Activated CD8-positive, alpha-beta memory T cell treated with anti-CD3 and anti-CD28 coated beads for 4 hours (primary cell): ENCODE measurements at regions not wholly inside any gene's neighbourhood (a gene's known extent, or its start where the extent isn't known, plus 50 kb on each side); places are given as distances from the start of the nearest gene placed in this dataset.

Experiments
- DNase-seq, 2 donors: peaks; one replicate each; pipeline ENCODE4 v3.0.0-alpha.2; 2020; ENCODE audit warnings: low read depth in 2 of 2

DNA sequence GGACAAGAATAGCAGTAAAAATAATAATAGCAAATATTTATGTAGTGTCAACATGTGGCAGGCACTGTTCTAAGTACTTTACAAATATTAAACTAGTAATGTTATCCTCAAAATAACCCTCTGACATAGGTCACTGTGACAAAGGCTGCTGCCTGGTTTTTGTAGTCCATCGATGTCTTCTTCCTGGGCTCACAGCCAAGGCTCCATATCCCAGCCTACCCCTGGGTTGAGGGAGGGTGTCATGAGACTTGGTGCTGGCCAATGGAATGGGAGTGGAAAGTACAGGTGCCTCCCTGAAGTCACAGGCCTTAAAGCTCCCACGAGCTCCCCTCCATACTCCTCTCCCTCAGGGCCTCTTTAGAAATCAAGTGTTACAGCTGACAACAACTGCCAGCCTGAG lies 159.3 kb downstream of the CYRIA start:
- DNase-seq: no peak

DNA sequence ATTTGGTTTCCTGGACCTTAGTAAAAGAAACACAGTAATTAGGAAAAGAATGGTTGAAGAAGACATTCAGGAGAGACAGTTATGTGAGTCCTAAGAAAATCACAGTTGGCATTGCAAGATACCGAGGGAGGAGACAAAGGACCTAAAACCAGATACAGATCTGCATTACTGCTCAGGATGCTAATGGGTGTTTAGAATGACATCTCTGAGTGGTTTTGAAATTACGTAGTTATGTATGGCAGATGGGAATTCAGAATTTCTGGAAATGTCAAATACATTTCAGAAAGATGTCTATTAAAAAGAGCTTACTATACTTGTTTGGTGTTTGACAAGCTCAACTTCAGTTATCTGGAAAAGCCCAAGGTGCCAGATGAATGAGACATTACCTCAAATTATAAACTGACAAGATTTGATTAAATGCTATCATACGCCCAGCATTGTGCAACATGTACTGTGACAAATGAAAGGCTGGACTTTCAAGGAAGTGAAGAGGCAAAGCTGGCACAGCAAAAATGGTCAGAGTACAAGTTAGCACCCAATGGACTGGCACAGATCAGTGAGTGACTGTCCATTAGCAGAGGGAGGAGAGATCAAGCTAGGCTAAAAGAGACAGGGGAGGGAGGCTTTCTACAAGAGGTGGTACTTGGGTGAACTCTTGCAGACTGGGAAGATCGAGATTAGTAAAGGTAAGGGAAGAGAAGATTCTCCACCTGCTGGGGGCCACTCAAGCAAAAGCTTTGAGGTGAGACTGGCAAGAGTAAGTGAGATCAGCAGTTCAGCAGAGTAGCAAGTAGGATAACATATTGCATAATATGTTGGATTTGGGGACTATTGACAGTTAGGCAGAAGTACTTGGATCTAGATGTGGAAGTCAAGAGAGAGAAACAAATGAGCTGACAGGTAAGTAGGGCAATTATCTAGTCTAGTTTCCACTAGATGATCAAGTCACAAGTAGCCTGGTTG lies 168.9 kb downstream of the CYRIA start:
- no peak for DNase-seq

DNA sequence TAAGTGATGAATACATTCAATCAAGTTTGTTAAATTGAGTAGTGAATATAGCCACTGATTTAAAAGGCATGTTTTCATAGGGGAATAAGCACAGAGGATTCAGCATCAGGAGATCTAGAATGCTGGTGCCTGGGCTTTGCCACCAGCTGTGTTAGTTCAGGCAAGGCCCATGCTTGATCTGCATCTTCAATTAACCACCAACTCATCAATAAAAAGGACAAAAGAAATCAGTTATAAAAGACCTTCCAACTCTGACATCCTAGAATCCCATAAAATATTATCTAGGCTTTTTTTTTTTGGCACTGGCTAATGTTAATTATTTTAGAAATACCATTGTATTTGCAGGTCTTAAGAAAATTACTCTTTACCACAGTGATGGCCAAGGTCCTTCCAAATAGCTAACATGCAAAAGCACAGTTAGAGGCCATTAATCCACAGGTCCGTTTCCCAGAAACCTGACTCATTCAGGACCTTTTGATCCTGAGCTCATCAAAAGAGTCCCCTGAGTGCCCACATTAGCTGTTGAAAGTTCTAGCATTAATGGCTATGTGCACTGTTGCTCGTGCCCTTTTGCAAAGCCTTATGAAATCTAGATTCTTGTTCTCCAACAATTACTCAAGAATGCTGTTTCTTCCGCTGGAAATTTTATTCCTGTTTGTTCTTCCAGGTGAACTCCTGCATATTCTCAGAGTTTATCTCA lies 170.0 kb downstream of the CYRIA start:
- DNase-seq: no peak

DNA sequence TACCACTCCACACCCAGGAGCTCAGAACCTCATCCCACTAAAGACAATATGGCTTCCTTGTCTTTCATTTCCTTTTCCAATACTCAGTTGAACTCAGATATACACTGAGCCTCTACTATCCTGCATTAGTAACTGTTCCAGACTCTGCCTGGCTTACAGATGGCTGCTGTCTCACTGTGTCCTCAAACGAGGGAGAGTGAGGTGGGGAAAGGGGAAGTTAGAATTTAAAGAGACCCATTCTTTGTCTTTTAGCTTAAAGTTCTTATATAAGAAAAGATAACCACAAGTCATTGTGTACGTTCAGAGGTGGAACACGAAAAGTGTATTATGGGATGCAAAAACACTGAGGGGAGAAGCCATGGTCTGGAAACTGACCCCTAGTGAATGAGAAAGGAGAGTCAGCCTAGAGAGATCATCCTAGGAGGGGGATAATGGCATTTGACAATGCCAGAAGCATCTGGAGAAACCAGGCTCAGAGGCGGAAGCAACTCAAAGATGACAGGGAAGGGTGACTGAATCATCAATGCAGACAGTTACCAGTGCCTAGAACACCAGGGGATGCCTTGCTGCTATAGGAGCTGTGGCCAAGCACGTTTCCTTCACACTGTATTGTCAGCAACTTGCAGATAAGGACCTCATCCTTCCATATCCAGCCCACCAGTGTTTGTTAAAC lies 170.7 kb downstream of the CYRIA start:
- no peak for DNase-seq

DNA sequence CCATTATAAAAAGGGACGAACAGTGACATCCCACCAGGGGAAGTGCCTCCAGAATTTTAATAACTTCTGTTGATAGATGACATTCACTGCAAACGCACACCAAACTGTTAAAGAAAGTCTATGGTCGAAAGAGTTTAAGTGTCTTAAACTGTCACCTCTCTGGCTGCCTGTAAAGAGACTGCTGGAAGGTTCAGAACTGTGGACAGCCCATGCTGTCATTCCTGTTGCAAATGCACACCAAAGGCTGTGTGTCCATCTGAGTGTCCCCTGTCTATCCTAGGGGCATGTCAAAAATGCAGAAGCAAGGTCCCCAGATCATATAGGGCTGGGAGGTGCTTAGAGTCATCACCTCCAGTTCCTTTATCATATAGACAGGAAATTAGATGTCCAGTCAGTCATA lies 171.8 kb downstream of the CYRIA start:
- DNase-seq: no peak

DNA sequence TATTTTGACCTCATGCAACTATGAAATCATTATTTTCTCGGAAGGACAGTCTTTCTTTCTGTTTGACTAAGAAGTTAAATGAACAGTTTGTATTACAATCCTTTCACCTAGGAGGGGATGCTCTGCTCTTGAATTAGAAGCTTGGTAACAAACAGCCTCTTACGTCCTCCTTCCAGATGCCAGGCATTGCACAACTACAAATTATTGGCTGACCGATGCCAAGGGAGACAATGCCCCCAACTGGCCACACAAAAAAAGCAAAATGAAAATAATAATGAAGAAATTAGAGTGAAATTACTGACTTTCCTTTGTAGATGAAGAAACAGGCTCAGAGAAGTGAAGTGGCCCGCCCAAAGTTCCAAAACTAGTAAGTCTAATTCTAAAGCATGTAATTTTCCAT lies 177.9 kb downstream of the CYRIA start:
- DNase-seq: no peak

DNA sequence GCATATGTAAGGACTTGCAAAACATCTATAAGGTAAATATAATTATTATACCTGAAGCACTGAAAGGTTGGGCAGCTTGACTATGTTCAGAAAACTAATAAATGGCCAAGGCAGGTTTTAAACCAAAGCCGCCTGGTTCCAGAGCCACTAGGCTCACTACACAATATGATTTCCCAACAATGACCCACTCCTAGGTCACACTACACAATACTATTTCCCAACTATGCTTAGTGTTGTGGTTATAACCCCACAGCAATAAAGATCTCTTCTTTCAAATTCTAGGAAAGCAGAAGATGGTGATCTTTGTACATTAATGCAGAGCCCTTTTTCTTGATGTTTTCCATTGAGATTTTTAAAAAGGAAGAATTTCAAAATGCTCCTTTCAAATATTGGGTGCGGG lies 180.4 kb downstream of the CYRIA start:
- DNase-seq: no peak

DNA sequence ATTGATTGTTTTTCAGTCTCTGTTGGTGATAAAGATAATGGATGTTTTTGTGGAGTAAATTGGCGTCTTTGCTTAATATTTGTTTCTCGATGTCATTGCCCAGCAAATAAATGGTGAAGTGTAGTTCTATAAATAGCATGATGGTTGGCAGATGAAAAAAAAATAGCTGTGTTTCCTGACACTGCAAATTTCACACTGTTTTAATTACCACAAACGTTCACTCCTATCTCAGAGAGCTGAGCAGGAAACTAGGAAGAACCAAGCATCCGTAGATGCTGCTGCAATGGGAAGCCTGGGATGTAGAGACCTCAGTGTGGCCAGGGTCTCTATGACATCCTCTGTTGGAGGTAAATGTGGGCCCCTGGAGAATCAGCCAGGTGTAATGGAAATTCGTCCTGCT lies 183.2 kb downstream of the CYRIA start:
- no peak for DNase-seq

DNA sequence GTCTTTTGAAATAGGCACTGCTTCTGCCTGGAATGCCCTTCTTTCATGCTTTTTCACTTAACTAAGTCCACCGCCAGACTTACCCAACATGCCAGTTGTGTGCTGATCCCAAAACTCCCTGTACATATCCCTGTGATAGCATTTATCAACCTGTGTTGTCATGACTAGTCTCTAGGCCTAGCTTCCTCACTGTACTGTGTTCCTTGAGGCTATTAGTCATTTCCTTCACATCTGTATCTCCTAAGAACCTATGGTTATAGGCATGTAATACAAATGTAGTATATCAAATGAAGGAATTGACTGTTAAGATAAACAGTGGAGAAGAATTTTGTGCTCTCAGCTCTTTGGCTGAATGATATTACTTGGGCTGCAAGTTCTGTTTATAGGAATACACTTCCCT lies 184.3 kb downstream of the CYRIA start:
- no peak for DNase-seq

DNA sequence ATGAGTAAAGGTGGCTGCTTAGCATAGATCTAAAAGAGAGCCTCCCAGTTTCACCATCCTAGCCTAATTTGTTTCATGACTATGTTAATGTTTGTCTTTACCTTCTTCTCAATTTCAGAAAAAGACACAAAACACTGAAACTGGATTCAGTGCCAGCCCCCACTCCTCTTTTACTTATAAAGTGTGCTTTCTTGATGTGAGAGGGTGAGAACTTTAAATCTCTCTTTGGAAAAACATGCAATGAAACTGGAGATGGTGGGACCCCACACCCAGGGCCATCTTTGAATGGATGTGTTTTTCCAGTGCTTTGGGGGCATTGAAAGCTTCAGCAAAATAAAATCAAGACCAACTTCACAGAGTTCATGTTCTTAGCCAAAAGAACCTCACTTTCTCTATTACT lies 185.9 kb downstream of the CYRIA start:
- no peak for DNase-seq

DNA sequence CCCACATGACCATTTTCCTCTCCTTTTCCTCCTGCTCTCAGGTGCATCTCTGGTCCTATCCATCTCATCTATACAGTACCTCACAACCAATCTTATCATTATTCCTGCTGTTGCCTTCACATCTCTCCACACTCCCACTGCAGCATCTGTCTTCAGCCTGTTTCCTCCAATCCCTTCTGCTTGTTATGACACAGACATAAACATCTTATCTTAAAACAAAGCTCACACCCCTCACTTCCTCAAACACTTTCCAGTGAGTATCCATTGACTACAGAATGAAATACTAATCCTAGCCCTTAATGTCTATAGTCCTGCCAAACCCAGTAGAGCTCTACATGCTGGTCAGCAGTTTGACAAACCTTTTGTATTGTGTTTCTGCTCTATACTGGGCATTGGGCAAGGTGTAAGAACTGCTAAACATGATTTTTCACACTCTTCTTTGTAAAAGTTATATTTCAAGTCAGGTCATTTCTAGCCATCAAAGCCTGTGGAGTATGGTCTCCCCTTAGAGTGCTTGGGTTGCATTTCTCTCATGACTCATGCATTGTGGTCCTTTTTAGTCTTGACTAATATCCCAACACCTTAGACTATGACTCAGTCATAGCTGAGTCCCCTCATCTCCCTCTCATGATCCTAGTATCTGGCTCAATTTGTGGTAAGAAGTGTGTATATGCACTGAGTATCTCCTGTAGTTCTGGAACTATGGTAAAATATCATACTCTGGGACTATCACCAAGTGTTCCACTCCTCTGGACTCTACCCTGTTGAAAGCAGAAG lies 187.0 kb downstream of the CYRIA start:
- no peak for DNase-seq

DNA sequence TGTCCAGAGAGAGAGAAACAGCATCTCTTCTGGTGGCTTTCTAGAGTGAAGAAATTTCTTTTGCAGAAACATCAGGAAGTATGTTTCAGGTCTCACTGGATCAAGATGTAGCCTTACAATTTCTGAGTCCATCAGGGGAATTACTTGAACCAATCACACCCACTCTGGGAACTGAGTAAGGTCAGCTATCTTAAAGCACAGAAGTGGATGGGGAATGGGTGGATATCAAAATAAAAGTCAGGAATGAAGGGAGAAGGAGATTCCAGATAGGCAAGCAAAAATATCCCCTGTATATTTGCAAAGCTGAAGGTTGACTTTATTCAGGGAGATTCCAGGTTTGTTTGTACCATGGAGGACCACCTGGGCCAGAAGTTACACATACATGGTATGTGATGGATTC lies 188.0 kb downstream of the CYRIA start:
- DNase-seq: no peak

DNA sequence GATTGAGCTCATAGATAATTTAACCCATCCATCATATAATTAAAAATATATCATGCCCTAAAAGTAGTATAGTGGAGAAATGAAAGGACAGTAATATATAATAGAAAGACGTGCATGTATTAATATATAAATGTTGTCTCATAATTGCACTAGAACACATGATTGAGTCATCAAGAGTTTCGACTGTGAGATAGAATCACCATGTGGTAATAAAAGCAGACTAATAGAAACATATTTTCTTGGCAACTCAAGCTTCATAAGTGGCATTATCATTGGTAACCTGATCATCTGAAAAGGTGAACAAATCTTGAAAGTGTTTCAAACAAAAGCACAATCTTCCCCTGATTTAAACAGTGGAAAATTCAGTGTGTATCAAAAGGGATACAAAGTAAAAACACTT lies 188.8 kb downstream of the CYRIA start:
- no peak for DNase-seq

DNA sequence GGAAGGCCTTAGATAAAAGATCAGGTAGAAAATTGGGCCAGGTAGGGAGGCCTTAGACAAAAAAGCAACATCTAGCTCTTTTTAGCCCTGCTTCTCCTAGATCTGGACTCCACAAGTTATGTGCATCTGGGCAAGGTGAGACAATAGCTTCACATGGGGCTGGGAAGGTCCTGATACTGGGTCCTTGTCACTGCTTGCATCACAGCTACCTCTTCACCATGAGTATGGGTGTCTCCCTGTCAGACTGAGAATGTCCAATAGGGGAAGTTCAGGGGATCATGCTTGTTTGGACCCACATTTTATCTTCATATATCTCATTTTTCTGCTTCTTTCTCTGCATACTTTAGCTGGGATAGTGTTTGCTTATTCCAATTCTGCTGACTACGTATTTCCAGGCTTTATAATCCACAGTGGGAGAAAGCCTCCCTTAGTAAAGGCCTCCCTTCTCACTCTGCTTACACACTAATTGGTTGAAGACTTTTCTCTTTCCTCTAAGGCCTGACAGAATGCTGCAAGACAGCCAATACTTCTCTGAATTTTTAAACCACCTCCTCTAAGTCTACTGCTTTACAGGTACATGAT lies 189.6 kb downstream of the CYRIA start:
- no peak for DNase-seq

DNA sequence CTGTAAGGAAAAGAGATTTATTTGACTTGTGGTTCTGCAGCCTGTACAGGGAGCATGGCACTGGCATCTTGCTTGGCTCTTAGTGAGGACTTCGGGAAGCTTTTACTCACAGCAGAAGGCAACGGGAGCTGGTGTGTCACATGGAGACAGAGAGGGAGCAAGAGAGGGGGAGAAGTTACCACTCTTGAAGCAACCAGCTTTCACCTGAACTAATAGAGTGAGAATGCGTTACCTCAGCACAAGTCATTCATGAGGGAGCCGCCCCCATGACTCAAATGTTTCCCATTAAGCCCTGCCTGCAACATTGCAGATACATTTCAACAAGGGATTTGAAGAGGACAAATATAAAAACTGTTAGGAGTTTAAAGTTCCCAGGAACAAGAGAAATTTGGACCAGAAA lies 190.0 kb downstream of the CYRIA start:
- no peak for DNase-seq

DNA sequence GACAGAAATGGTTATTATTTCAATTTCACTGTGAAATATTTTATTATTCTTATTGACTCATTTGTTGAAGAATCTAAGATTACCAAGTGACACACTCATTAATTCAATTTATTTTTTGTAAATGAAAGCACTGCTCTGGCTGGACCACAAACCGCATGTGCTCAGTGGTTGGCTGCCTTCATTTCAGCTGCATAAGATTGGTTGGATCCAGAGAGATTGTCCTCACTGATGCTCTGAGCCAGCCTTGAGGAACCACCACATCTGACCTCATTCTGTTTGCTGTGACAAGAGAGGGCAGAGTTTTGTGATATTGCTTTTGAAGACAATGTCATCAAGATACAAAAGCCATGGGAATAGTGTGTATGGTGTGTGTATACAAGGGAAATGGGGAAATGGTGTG lies 192.1 kb downstream of the CYRIA start:
- no peak for DNase-seq

DNA sequence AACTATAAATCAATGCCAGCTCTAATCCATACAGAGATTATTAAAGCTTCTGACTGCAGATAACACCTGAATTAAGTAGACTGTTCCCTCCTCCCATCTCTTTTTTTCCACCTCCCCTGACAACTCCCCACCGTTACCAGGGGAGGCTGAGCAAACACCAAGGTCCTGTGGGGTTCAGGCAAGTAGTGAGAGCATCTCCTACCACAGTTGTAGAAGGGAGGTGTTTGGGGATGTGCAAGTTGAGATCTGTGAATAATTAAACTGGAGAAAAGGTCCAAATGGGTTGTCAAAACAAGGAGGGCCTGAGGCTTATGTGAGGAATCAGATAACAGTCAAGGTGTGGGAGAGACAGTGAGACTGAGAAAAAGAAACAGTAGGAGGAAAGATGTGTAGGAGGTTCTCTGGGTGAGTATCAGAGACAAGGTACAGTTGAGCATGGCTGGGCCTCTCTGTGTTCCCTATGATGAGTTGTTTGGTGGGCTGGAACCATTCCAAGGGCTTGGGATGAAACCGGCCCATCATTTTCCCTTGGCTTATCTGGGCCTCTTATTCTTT lies 194.6 kb downstream of the CYRIA start:
- DNase-seq: no peak

DNA sequence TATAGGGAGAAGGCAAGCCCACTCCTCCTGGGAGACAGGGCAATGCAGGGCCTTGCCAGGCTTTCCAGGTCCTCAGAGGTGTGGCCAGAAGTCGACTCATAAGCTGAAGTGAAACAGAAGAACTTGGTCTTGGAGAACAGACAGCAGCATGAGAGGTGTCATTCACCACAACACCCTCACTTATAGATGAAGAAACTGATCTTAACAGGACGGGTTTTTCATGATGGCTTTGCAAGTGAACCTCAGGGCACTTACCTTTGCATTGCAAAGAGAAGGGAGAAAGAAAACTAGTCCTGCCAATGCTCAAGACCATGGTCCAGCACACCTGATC lies 198.8 kb downstream of the CYRIA start:
- no peak for DNase-seq

DNA sequence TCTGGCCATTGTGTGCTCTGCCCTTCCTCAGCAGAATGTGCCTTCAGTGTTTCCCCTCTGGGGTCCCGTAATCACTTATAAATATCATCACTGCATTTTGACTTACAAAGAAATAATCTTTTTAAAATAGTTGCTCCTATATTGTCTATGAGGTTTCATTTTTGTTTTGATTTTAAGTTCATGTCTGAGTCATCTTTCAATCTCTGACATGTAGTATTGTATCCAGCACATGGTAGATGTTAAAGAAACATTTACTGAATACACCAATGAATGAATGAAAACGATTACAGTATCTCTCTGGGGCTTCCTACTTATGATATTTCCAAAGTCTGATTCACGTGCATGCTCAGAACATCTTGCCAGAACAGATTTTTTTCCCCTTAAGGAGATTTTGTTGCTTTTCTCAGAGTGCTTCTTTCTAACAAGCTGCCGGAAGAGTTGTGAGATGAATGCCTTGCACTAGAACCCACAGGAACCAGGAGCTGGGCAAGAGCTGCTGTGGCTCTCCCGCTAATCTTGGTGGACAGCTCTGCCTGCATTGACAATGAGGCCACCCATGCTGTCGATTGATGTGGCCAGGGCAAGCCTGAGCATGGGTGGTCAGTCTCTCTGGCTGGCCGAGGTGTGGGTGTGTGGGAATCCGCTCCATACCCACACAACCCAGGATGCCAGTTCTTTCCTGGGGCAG lies 199.4 kb downstream of the CYRIA start:
- DNase-seq: no peak

DNA sequence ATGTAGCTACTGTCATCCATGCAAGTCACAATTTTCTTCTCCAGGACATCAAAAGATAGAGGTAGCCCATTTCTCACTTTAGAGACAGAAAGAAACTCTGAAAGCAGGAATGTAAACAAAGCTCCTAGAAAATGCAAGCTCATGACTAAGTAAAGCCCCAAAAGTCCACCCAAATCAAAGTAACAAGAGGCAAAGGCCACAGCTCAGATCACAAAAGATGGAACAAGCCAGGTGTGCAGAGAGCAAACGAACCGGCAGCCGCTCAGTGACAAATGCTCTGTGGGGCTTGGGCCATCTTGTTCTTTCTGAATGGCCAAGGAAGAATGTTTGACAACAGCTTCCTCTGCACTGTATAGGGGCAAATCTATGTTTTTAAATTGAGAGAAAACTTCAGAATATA lies 201.0 kb downstream of the CYRIA start:
- no peak for DNase-seq

DNA sequence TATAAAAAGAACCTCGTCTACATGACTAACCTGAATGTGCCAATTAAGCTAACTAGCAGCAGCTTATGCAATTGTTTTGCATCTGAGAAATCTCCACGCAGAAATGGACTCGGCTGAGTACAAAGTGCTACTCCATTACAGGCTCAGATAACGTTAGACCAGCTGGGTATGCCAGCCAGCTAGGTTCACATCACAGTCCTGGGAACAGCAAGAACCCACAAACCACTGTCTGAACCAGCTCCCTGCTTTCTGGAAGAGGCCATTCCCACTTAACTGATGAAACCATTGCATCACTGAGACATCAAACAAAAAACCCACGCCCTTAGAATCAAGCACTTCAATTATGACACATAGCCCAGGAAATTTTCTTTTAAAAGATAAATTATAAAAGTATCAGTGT lies 202.7 kb downstream of the CYRIA start:
- no peak for DNase-seq
